Fibroblast of peridontal ligament (primary cell): ENCODE measurements at regions not wholly inside any gene's neighbourhood (a gene's known extent, or its start where the extent isn't known, plus 50 kb on each side); places are given as distances from the start of the nearest gene placed in this dataset.
A peak's percentile ranks its signal among the peaks of the same experiment; 100 is the strongest.

Experiments
- DNase-seq: peaks from one replicate; pipeline ENCODE4 v3.0.0-alpha.2; 2010; ENCODE audit errors: extremely low read depth

DNA sequence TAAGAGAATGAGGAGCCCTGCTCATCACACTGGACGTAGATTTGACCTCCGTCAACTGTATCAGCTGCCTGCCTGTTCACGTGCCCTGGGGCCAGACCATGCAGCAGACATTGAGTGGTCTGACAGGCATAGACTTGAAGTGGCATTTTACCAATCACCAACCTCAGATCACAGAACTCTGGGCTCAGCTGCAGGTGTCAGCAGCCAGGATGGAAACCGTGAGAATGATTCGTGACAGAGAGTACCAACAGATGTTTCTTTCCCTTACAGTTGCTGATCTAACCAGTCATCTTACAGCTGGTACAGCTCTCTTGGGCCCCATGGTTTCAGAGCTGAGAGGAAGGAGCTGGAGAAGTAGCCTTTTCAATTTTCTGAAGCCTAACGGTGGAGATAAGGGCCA, 148.9 kb downstream of the EN1 start:
- no peak for DNase-seq

DNA sequence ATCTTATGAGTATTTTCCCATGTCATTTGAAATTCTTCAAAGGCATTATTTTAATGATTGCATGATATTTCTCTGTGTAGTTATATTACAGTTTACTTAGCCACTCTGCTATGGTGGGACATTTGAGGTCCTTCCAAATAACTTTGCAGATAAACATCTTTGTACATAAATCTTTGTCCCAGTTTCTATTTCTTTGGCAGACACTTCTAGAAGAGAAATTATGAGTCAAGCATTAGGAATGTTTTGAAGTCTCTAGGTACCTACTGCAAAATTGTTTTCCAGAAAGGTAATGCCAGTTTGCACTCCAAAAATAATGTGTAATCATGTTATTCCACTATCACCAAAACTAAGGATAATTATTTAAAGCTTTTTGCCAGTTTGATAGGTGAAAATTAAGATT, 149.7 kb downstream of the EN1 start:
- no peak for DNase-seq

DNA sequence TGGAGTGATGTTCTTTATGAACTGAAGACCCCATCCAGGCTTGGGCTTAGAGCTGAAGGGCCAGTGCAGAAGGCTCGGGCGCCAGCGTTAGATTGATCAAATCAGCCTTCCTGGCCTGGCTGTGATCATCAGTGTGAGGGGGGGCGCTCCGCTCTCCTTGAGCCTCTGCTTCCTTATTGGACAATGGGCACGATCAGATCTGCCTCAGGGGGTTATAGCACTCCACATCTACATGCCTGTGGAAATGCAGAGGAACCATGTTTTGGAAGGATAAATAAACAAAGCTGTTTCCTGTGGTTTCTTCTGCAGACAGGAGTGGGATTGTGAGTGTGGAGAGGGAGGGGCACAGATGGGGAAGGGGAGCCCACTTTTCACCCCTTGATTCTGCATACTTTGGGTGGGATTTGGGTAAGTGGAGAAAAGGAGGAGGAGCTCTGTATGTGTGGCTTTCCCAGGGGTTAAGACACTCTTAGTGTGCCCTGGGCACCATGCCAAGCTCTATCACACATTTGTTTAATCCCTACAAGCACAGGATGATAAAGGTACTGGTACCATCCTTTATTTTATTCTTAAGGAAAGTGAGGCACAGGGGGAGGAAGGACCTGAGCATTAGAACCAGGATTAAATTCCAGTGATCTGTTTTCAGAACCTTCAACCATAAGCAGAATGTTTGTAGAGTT, 150.5 kb downstream of the EN1 start:
- peak; percentile 61 for DNase-seq

DNA sequence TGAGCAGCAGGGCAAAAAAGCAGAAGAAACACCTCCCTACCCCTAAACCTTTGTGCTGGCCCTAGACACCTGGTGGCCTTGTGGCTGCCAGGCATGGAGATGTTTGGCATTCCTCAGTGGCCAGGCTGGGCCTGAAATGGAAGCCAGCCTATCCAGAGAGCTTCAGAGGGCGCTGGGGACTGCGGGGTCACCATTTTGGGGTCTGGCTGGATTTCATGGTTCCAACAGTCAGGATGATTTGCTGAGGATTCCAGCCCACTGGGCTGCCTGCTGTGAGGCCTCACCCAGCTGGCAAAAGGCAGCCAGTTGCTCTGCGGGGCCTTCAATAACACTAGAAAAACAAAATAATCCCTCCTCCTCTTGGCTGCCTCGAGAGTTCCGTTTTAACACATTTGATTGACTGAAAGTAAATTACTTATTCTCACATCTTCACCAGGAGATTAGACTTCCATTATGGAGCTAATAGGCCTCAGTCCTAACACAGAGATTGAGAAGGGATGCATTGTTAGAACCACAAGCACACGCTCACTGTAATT, 154.1 kb downstream of the EN1 start:
- DNase-seq: no peak

DNA sequence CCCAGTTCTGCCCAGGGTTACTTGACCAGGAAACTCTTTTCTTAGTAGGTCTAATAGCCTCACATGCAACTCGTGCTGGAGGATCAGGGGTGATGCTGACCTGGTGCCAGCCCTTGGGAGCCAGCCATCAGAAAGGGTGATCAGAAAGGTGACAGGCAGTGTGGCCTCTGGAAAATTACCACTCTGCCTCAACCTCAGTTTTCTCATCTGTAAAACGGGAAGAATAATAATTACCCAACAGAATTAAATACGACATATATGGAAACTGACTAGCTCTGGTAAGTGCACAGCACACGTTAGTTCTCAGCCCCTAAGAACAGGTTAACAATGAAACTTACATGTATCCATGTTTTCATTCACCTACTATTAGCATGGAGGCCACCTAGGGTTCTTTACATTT, 157.6 kb downstream of the EN1 start:
- no peak for DNase-seq

DNA sequence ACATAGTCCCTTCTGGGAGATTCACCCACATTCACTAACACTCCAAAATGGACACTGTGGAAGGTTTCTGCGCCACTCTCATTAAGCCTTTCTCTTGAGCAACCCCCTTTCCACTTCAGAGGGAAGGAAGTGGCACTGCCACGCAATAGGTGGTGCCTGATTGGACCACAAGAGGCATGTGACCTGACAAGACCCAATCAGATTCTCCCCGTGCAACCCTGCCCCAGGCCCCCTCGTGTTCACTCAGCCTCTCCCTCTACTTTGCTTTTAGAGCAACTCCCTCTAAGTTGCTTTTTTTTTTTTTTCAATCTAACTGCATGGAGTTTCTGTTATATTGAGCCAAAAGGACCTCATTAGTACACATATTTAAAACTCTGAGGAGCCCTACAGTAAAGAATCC, 158.0 kb downstream of the EN1 start:
- no peak for DNase-seq

GRCh38 chr2:118689033-118689432, 158.4 kb downstream of the EN1 start:
- DNase-seq: no peak

- peak; percentile 41 for DNase-seq
These were observed 159.8 kb downstream of the EN1 start for GRCh38 chr2:118687698-118688097.

GRCh38 chr2:118687192-118687591, 160.3 kb downstream of the EN1 start:
- no peak for DNase-seq

GRCh38 chr2:118686346-118686745, 161.1 kb downstream of the EN1 start:
- peak; percentile 83 for DNase-seq

DNA sequence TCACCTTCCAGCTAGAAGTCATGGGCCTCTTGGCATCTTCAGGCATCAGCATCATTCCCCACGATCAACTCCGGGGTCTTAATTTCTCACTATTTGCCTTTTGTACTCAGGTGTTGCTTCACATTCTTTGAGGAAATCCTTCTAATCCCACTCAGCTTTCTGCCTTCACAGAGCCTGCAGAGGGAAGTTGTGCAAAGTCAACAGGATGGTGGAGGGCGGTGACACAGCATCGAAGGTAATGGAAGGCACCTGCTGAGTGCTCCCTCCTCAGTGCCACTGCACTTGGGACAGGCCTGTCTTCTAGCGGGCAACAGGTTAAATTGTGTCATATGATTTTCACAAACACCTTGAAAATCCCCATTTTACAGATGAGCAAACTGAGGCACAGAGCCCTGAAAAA, 164.0 kb downstream of the EN1 start:
- no peak for DNase-seq

- DNase-seq: peak; percentile 34
These were observed 168.5 kb downstream of the EN1 start for GRCh38 chr2:118678985-118679384.

GRCh38 chr2:118677546-118677945, 169.9 kb downstream of the EN1 start:
- DNase-seq: no peak

DNA sequence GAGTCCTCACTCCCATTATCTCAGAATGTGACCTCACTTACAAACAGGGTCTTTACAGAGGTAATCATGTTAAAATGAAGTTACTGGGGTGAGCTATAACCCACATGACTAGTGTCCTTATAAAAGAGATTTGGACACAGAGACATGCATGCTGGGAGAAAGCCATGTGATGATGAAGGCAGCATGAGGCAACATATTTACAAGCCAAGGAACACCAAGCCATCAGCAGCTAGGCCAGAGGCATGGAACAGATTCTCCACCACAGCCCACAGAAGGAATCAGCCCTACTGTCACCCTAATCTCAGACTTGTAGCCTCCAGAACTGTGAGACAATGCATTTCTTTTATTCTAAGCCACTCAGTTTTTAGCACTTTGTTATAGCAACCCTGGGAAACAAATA, 171.9 kb downstream of the EN1 start:
- DNase-seq: no peak

DNA sequence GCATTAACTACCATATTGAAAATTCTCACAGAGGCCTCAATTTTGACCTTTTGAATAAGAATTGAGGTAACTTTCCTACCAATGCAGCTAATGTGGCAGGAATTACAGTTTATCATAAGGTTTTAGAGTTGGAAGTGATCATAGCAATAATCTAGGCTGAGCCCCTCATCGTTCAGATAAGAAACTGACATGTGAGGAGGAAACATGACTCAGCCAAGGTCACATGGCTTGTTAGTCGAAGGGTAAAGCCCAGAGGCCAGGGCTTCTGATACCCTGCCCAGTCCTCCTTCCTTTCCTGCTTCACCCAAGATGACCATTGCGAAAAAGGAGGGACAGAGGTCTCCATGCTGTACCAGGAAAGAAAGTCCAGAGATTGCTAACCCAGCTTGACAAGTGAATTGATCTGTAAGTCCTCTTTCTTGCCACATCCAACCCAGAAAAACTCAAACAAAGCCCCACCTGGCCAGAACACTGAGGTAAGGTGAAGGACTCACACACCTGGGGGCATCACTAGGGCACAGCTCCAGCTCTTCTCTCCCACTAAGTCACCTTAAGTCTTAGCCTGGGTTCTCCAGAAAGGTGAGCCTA, 174.8 kb downstream of the EN1 start:
- no peak for DNase-seq

DNA sequence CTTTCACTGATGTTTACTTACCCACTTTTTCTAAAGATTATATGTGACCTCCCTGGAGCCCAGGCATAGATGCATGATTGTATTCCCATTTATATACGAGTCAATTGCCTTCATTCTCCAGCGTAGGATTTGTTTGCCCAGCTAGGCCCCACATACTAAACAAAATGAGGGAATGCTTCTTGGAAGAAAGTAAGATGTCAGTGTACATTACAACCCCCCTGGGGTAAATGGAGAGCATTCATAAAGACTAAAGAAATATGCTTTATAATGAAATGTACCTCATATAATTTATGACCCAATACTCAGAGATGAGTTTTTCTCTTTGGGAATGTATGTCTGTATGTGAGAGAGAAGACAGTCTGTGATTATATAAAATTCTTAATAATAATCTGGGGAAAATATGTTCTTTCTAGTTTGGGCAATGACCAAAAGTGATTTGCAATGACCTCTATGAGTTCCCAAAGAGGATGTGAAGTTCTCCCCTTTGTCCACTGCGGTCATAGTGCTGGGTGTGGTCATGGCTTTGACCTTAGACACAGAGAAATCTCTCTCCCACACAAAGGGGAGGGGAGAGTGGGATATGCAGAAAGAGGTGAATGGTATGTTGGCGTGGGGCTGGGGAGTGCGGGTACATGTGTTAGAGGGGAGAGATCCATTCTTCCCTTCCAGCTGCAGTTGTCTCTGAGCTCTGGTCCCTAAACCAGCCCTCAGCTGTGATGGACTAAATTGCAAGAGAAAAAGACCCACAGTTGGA, 175.6 kb downstream of the EN1 start:
- no peak for DNase-seq

DNA sequence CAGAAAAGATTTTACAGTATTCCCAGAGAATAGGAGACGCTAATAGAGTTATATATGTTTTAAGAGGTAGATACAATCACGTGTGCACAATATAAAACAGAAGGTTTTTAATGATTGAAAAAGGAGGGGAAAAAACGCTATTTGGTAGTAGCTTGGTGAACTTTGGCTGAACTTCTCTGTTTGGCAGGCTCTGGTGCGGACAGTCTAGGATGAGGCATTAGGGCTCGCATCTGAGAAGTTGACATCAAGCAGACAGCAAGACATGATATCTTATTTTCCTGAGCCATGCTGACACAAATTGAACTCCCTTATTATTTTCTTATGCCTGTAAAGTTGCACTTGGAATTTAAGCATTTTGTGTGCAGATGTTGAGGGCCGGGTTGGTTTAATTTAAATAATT, 176.6 kb downstream of the EN1 start:
- DNase-seq: peak; percentile 79

DNA sequence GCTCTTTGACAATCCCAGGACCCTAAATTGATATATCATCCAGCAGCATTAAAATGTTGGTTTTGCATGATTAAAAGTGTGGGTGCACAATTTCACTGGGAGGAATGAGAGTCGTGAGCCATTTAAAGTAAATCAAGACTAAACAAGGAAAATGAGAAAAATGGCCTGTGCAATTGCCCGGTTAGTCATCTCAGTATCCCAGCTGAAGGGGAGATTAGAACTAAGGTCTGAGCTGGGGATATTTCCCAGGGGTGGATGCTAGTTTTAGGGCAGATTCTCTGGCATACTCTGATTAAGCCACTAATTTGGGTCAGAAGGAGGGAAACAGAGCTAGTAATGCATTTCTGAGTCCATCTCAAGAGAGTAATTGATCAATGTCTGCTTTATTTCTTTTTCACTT, 177.2 kb downstream of the EN1 start:
- DNase-seq: peak; percentile 47

GRCh38 chr2:118669654-118670053, 177.8 kb downstream of the EN1 start:
- DNase-seq: peak; percentile 57

DNA sequence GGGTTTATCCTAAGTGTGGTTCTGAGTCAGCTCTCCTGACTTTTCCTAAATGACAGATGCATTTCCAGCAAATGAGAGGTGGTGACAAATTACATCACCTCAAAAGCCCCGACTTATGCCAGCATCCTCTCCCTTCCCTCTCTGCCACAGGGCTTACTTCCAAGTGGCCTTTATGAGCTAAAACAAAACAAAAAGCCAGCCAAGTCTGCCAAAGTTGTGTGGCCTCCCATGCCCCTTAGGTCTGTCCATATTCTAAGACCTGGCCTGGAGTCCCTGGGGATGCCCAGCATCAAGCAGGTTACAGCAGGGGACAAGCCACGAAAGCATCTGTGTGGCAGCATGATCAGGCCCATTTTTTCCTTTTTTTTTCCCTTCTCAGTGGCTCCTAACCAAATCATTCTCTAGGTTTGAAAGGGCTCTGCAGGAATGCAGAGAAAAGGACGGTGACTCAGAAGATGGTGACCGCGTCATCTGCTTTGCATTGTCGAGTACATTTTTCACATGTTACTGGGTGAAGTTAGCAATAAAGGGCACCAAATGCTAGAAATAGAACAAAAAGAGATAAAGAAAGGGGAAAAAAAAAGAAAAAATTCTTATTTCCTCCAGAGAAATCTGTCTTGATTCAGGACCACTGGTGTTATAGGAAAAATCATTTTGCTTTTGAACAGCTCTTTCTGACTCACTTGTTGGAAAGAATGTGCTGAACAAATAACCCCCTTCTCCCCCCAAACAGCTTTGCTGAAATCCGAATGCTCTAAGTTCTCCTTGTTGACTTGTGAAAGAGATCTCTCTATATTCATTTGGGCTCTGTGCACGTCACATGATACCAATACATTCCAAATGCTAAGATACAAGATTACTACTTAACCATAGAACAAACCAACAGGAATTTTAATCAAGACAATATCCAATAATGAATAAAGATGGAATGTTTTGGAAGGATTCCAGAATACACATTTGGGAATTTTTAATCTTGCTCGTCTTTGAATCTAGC, 178.7 kb downstream of the EN1 start:
- DNase-seq: peak; percentile 99

GRCh38 chr2:118667964-118668363, 179.5 kb downstream of the EN1 start:
- peak; percentile 78 for DNase-seq

DNA sequence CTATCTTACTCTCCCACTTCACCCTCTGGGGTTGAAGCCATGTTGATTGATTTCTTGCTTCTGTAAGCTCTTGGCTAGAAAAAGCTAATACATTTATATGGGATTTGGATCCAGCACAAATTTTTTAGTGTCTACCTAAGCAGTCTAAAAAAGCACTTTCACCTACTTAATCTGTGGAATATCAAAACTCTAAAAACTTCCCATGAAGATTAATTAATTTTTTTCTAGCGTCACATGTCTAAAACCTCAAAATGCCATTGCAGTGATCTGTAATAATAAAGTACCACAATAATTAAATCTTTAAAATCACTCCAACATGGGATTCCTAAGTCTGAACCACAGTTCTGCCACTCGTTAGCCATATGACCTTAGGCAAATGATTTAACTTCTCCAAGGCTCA, 180.1 kb downstream of the EN1 start:
- DNase-seq: peak; percentile 45
